ENCODE measurements at regions not wholly inside any gene's neighbourhood (a gene's known extent, or its start where the extent isn't known, plus 50 kb on each side); places are given as distances from the start of the nearest gene placed in this dataset.

GRCh38 chr5:6115852-6116251 is 262.5 kb downstream of the MED10 start:
- H3K36me3 ChIP-seq = no peaks in the 10 kb centered on the region
- TF ChIP-seq POLR2A (IDR thresholded peaks at IDR 0.05) (no peak), CTCF (IDR thresholded peaks at IDR 0.05) (no peak)
- no peak overlapping the region for H3K27ac ChIP-seq
- no peaks in the 10 kb centered on the region for H3K9me3 ChIP-seq
- ATAC-seq (no peak), DNase-seq (no peak)
- H3K4me3 ChIP-seq = no peak overlapping the region
- H3K4me1 ChIP-seq = no peaks in the 10 kb centered on the region
- intact Hi-C loops (cut with DNase I) = no loop called here
- no peaks in the 10 kb centered on the region for H3K27me3 ChIP-seq
- 84 to 94% (median 90%) methylated on average over 4 of the region's 4 CpGs for WGBS, 4 donors

GRCh38 chr5:6112538-6112937 is 265.8 kb downstream of the MED10 start:
- H3K27me3 ChIP-seq = no peaks in the 10 kb centered on the region
- TF ChIP-seq CTCF (IDR thresholded peaks at IDR 0.05) (no peak), POLR2A (IDR thresholded peaks at IDR 0.05) (no peak)
- H3K4me1 ChIP-seq = no peaks in the 10 kb centered on the region
- intact Hi-C loops (cut with DNase I) = no loop called here
- H3K4me3 ChIP-seq = no peak overlapping the region
- H3K36me3 ChIP-seq = no peaks in the 10 kb centered on the region
- ATAC-seq (no peak), DNase-seq (no peak)
- H3K9me3 ChIP-seq = no peaks in the 10 kb centered on the region
- H3K27ac ChIP-seq = no peak overlapping the region

GRCh38 chr5:6112125-6112524 is 266.2 kb downstream of the MED10 start:
- ATAC-seq (no peak), DNase-seq (no peak)
- no peak overlapping the region for H3K4me3 ChIP-seq
- no peaks in the 10 kb centered on the region for H3K27me3 ChIP-seq
- no peaks in the 10 kb centered on the region for H3K4me1 ChIP-seq
- H3K27ac ChIP-seq = no peak overlapping the region
- TF ChIP-seq POLR2A (IDR thresholded peaks at IDR 0.05) (no peak), CTCF (IDR thresholded peaks at IDR 0.05) (no peak)
- intact Hi-C loops (cut with DNase I) = no loop called here
- H3K9me3 ChIP-seq = no peaks in the 10 kb centered on the region
- H3K36me3 ChIP-seq = no peaks in the 10 kb centered on the region
- 75 to 91% (median 86%) methylated on average over 3 of the region's 3 CpGs for WGBS, 4 donors

- intact Hi-C loops (cut with DNase I) = no loop called here
- 82 to 87% (median 85%) methylated on average over 6 of the region's 6 CpGs for WGBS, 4 donors
These were observed 267.2 kb downstream of the MED10 start for GRCh38 chr5:6111131-6111530.

More at GRCh38 chr5:6111131-6111530, 267.2 kb downstream of the MED10 start:
- no peaks in the 10 kb centered on the region for H3K36me3 ChIP-seq
- DNase-seq (no peak), ATAC-seq (no peak)
- H3K4me1 ChIP-seq = no peaks in the 10 kb centered on the region
- no peak overlapping the region for H3K4me3 ChIP-seq
- H3K27ac ChIP-seq = no peak overlapping the region
- H3K27me3 ChIP-seq = no peaks in the 10 kb centered on the region
- TF ChIP-seq CTCF (IDR thresholded peaks at IDR 0.05) = no peak
- no peak for TF ChIP-seq POLR2A (IDR thresholded peaks at IDR 0.05)
- no peaks in the 10 kb centered on the region for H3K9me3 ChIP-seq

Data from heart left ventricle (tissue), 16 donors.